SH-SY5Y (cell line): ENCODE measurements at regions not wholly inside any gene's neighbourhood (a gene's known extent, or its start where the extent isn't known, plus 50 kb on each side); places are given as distances from the start of the nearest gene placed in this dataset.

Experiments used
- GATA2 ChIP-seq: IDR thresholded peaks from 2 replicates; pipeline ENCODE4 v1.6.1; 2011; ENCODE audit warnings: mild to moderate bottlenecking, low read depth, low read length
- GATA3 ChIP-seq: IDR thresholded peaks from 2 replicates; pipeline ENCODE4 v1.6.1; 2011; ENCODE audit warnings: low read depth, mild to moderate bottlenecking, low read length, moderate library complexity

GRCh38 chr2:16016282-16016681, 75.9 kb downstream of the MYCN start:
- TF ChIP-seq GATA2 = no peak
- no peak for TF ChIP-seq GATA3
